ENCODE measurements at regions not wholly inside any gene's neighbourhood (a gene's known extent, or its start where the extent isn't known, plus 50 kb on each side); places are given as distances from the start of the nearest gene placed in this dataset.
"Not testable (repeated sequence)": the region's sequence is repeated elsewhere in the genome, so short reads cannot be mapped to it uniquely, and the experiment has no call there.

DNA sequence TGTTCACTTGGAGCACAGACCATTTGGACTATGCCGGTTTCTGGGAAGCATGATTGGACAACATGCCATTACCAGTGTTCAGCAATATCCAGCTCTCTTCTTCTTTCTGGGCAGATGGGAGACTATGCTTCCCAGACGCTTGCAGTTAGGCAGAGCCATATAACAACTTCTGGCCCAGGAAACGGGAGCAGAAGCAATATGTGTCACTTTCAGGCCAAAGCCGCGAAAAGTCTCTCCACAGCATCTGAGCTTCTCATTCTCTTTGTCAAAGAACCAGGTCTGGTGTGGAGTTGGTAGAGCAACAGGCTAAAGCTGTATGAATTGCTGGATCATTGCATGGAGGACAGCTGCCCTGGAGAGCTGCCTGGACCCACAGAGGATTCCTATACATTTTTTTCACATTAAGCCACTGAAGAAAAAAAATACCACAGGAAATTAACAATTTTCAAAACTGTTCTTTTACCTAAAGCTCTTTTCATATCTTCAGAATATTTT lies 131.4 kb upstream of the FRG1 start:
- no peak for DNase-seq

DNA sequence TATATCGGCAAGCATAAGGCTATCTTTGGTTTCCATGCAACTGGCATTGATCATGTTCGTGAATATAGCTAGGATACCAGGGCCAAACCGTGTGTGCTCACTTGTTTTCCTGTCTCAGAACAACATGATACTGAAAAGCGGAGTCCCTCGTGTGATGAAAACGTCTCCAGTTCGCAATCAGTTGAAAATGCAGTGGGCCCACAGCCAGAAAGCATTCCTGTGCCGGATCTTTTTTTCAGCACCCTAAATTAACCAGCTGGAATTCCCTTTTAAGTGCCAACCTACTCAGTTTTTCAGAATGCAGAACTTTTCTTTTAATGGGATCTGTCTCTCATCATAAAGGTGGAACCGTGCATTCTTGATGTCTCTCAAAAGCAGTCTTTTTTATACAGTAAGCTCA lies 130.8 kb upstream of the FRG1 start:
- no peak for DNase-seq

DNA sequence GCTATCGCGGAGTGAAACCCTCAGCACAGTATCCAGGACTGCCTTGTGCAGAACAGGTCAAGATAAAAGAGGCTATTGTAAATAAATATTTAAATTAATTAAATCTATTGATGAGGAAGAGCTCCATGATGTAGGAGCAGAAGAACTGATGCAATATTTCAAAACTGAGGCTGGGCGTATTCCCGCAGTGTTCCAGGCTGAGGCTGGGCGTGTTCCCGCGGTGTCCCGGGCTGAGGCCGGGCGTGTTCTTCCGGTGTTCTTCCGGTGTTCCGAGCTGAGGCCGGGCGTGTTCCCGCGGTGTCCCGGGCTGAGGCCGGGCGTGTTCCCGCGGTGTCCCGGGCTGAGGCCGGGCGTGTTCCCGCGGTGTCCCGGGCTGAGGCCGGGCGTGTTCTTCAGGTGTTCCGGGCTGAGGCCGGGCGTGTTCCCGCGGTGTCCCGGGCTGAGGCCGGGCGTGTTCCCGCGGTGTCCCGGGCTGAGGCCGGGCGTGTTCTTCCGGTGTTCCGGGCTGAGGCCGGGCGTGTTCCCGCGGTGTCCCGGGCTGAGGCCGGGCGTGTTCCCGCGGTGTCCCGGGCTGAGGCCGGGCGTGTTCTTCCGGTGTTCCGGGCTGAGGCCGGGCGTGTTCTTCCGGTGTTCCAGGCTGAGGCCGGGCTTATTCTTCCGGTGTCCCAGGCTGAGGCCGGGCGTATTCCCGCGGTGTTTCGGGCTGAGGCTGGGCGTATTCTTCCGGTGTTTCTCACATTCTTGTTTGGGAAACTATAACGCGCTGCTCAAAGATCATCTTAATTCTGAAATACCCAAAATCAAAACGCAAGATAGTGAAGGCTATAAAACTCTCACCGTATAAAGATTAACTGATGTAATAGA lies 130.1 kb upstream of the FRG1 start:
- not testable (repeated sequence) for DNase-seq

DNA sequence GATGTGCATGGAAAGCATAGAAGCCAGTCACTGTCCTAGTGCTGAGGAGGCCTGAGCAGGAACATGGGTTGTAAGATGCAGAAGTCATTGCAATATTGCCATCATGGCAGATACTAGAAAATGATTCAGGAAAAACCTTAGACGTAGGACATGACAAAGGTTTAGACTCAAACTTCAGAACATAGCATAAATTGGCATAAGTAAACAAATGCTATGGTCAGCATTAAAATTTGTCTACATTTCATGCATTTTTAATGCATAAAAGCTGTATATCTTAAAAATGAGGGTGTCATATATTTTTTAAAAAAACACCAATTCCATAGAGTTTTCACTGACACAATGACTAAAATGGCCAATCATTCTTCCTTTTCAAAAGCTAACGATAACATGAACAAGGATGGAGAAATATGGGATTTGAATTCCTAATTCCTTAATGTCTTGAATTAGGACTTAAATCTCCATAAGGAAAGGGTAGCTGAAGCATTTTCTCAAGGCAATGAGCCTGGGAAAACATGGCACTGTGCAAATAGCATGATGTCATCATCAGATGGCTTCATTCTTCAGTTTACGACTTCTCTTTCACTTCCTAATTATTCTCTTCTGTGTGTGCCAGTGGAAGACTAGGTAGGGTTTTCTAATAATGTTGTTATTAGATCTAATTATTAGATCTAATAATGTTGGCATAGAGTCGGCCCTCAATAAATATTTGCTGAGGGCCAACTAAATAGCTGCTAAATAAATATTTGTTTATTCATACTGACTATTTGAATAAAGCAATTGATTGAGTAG lies 125.1 kb upstream of the FRG1 start:
- DNase-seq, result no peak

DNA sequence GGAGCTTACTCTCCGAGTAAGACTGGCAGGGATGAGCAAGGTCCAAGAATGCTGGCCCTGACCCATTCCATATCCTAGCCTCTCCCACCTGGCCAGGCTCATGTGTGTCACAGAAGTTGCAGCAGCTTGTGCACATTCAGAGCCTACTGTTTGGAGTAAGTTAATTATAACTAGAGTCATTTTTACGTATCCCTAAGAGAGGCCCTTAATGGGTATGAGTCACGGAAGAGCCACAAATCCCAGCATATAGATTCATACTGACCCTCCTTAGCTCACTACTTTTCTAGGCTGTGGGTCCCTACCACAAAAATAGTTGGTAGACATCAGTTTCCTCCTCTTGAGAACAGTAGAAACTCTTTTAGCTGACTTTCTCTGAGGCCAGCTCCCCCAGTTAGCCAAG lies 118.3 kb upstream of the FRG1 start:
- DNase-seq, result no peak

DNA sequence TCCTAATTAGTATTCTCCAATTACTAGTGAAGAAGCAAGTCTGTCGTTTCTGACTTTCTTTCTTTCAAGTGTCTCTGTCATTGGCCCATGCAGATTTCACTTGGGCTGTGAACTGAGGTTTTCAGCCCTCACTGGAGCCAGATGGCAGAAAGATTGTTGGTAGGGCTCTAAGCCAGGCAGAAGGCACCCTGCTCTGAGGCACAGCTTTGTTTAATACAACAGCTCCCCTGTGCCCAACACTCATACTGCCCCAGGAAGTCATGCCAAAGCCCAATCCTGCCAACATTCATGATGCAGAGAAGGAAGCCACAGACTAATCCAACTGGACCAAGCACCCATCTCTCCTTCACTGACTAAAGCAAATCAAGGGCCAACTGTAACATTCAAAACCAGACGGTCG lies 117.1 kb upstream of the FRG1 start:
- no peak for DNase-seq

DNA sequence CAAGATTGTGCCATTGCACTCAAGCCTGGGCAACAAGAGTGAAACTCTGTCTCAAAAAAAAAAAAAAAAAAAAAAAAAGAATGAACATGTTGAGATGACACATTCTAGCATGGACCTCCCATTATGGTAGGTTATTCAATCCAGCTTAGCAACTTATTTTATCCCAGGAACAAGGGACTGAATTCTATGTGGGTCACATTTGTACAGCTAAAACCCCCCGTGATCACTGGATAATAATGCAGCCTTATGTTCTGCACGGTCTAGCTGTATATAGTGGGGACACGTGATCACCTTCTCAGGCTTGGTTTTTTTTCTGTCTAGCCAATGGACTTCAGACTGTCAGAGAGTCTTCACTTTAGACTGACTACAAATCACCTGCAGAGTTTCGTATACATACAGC lies 115.2 kb upstream of the FRG1 start:
- DNase-seq, result no peak

DNA sequence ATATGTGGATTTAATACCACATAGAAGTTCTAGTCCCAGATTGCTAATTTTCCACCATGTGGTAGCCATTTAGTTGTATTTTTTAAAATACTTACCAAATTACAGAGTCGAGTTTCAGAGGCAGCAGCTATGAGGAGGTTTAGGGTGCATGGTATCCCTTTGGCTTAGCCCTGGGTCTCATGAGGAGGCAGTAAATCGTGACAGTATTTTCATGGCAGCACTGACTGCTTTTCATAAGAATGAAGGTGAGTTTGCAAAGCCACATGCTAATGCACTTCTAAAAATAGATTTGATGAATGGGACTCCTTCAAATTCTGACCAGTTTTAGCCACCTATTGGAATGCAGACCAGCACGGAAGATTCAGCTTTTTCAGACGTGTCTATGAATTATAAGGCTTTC lies 114.0 kb upstream of the FRG1 start:
- no peak for DNase-seq

DNA sequence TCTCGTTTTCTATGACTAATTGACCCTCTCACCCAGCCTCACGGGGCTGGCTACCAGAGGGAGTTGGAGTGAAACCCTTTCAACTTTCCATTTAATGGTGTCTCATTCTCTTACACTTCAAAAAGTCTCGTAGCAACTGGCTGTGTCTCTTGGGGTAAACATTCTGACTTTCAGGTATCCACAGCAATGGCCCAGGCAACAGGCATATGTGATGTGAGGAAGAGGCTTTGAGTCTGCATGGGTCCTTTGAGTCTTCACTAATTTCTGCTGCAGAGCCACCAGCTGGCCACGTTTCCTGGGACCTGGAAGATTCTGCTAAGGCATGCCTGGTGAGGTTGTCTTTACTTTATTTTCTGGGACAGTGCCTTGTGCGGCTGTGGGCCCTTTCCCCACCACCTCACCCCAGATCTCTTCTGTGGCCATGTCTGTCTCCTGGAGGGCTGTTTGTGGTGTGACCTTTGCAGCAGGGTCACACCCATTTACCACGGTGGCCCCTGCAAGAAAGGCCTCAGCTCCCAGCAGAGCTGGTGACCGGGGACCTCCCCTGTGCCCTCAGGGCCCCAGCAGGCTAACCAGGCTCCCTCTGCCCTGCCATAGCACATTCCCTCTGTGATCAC lies 112.5 kb upstream of the FRG1 start:
- DNase-seq, result no peak

DNA sequence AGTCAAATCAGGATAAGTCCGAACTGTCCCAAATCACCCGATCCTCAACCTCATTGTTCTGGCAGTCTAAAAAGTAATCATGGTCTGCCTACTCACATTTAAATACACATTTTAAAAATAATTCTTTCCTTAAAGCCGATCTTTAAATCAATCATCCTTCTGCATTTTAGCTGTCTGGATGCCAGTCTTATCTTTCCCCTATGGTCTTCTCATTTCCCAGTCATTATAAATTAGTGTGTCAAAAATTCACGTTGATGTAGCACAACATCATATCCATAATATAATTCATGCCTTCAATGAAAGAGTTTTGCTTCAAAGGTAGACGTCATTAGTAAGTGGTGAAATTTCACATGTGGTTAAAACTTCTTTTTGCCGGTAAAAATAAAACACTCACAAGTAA lies 108.1 kb upstream of the FRG1 start:
- no peak for DNase-seq

DNA sequence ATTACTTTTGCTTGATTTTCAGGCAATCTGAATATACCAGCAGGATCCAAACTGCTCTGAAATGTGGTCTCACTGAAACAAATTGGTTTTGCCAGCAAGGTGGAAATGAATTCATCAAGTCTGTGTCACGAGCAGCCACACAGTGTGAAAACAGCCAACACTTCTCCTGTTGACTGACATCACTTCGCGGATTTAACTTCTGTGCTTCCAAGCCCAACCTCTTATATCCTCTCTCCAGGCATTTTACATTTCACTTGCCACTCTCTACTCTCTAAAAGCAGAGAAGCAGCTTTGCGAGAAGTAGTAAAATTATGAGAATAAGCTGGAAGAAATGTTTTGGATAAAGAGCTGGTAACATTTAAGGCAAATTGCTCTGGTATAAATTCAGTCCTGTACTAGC lies 106.1 kb upstream of the FRG1 start:
- no peak for DNase-seq

DNA sequence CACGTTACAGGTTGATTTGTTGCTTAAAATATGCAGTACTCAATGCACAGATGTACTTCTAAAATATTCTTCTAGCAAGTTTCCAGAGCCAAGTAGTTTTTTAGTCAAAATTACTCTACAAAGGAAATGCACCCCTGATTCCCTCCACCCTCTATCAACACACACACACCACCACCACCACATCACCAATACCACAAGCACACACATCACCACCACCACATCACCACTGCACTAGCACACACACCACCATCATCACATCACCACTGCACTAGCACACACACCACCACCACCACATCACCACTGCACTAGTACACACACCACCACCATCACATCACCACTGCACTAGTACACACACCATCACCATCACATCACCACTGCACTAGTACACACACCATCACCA lies 105.2 kb upstream of the FRG1 start:
- no peak for DNase-seq

DNA sequence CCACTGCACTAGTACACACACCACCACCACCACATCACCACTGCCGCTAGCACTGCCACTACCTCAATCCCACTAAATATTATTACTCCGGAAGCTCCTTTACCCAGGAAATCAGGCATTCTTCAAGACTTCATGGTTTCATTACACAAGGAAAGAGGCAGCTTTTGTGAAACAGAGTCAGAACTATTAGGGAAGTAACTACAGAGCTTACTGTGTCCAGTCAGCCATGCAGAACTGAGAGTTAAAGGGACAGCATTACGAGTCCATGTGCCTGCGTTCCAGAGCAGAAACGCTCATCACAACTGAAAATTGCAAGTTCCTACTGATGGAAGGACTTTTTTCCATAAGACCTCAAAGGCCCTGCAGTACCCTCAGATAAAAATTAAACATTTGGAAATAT lies 103.2 kb upstream of the FRG1 start:
- DNase-seq, result no peak

DNA sequence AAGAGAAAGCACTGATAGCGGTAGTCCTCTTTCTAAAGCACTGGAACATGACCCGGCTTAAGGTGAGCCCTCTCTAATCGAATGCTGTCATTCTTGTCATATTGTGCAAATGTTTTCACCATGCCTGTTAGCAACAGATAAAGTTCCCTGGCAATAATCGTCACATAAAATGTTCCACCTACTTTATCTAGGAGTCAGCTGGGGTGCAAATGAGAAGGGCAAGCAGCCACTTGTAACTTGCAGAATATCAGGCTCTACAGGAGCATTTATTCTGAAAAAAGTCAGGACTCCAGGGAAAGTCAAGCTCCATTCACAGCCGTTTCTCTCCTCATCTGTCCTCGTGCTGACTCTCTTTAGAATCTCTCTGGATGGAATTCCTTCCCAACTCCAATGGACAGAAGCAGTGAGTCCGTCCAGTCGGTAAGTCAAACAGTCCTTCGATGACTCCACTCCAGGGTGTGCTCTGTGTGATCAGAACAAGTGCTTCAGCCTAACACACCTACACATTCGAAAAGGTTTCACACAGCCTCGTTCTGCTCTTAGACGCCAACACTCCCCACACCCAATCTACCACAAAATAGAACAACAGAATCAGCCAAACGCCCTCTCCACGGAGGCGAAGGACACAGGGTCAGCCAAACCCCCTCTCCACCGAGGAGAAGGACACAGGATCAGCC lies 101.7 kb upstream of the FRG1 start:
- DNase-seq, result no peak

DNA sequence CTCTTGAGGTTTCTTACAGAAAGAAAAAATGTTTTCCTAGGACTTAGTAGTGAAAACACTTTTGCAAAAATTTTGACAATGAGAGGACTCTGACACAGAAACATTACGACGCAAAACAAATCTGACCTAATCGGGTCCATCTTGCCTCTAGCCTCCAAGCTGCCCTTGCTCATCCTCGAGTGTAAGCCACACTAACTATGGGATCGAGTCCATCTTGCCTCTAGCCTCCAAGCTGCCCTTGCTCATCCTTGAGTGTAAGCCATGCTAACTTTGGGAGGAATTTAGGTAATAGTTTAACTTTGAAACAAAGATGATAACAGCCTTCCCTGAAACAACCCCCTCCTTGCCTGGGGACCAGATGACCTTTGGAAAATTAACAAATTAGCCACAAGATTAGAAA lies 100.3 kb upstream of the FRG1 start:
- no peak for DNase-seq

DNA sequence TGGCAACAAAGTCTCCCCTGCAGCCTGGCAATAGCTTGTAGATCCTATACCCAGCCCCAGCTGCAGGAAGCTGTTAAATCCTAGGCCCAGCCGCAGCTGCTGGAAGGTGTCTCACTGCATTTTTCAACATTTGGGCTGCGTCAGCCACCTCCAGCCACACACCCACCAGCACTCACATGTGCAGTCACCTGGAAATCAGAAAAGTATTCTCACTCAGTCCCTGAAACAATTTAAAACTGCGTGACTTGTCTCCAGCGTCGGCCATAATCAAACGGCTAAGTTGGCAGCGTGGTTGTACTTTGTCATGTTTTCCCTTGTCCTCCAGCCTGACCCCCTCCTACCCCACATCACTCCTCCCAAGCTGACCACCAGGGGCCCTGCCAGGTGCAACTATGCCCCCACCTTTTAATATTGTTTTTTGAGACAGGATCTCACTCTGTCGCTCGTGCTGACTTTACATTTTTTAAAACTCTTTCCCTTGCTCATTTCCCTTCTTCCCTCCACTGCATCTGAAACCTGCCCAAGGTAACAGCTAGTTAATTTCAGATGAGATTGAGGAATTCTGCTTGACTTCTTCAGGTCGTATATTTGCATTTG lies 97.2 kb upstream of the FRG1 start:
- DNase-seq, result no peak

DNA sequence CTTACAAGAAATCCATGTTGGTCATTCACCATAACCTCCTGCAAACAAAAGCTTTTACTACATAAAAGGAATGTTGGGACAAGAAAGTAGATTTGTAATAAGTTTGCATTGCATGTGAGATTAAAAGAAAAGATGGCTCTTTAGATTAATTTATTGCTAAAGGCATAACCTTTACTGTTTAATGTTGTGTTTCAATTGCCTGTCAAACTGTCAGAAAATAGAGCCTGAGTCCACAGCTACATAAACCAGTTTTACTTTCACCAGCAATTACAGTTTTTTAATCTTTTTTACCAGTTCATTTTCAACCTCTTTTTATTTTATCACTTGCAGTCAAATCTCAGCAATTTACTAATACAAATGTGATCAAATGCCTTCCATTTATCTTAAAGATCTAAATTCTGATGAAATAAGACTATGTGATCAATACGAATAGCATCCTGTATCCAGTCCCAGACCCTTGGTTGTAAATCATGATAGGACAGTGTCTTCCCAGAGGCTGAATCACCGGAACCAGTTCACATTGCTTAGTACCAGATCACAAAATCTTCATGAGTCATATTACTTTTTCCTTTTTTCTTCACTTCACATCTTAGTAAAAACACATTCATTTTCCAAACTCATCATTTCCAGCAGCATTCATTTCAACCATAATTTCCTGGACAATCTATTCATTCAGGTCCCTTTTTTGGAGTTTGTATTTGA lies 95.4 kb upstream of the FRG1 start:
- no peak for DNase-seq

DNA sequence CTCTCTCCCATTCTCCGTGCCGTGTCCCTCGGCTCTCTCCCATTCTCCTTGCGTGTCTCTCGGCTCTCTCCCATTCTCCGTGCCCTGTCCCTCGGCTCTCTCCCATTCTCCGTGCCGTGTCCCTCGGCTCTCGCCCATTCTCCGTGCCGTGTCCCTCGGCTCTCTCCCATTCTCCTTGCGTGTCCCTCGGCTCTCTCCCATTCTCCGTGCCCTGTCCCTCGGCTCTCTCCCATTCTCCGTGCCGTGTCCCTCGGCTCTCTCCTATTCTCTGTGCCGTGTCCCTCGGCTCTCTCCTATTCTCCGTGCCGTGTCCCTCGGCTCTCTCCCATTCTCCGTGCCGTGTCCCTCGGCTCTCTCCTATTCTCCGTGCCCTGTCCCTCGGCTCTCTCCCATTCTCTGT lies 94.6 kb upstream of the FRG1 start:
- DNase-seq, result not testable (repeated sequence)

DNA sequence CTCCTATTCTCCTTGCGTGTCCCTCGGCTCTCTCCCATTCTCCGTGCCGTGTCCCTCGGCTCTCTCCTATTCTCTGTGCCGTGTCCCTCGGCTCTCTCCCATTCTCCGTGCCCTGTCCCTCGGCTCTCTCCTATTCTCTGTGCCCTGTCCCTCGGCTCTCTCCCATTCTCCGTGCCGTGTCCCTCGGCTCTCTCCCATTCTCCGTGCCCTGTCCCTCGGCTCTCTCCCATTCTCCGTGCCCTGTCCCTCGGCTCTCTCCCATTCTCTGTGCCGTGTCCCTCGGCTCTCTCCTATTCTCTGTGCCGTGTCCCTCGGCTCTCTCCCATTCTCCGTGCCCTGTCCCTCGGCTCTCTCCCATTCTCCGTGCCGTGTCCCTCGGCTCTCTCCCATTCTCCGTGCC lies 94.1 kb upstream of the FRG1 start:
- DNase-seq, result not testable (repeated sequence)

DNA sequence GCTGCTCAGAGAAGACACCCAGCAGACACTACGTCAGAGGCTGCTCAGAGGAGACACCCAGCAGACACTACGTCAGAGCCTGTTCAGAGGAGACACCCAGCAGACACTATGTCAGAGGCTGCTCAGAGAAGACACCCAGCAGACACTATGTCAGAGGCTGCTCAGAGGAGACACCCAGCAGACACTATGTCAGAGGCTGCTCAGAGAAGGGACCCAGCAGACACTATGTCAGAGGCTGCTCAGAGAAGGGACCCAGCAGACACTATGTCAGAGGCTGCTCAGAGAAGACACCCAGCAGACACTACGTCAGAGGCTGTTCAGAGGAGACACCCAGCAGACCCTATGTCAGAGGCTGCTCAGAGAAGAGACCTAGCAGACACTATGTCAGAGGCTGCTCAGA lies 92.0 kb upstream of the FRG1 start:
- DNase-seq, result peak in 1 of 2 donors; percentile 21

DNA sequence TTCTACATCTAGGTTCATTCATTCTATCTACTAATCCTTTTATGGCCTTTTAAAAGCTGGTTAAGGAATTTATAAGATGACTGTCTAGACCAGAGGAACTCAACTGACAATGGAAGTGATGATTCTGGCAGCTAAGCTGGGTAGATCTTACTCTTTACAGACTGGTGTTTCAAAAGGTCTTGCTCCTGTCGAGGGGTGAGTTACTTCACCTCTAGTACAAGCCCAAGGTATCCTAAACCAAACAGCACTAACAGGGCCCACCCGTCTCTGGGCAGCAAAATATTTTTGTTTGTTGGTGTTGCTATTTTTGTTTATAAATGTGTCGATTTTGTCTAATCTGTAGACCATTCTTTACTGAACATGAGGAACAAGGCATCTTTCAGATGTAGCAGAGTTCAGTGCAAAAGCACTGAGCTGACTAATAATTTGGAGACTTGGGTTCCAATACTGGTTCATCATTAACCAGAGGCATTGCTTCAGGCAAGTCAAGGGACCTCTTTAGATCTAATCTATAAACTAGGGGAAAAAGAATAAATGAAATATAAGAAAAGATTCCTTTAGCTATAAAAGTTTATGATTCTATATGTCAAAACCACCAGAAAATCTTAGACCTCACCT lies 90.3 kb upstream of the FRG1 start:
- no peak for DNase-seq

DNA sequence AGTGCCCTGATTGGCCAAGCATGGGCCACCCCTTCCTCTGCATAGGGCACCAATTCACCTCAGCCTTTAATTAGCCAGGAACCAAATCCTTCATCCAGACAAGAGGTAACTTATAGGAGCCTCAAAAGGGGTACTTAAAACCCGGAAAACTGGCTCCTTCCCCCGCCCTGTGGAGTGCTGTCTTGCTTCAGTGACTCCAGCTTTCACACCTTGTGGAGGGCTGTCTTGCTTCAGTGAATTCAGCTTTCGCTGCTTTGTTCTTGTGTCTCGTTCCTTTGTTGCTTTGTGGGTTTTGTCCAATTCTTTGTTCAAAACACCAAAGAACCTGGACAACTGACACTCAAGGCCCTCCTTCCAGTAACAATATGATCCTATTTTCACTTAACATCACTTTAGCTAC lies 82.2 kb upstream of the FRG1 start:
- DNase-seq, result no peak

Measured in stimulated activated CD4-positive, alpha-beta T cell treated with anti-CD3 and anti-CD28 coated beads, Interleukin-2, amount 100 ng/mL, for 24 hours (primary cell).